H9 (cell line): ENCODE measurements at regions not wholly inside any gene's neighbourhood (a gene's known extent, or its start where the extent isn't known, plus 50 kb on each side); places are given as distances from the start of the nearest gene placed in this dataset.

Source experiments
- DNase-seq: peaks from one replicate; pipeline ENCODE4 v3.0.0-alpha.2; 2017
- H2AFZ ChIP-seq: one replicate; pipeline ENCODE4 v1.6.1; 2013; ENCODE audit warnings: mild to moderate bottlenecking, low read length, control low read depth, moderate library complexity
- H2AK5ac ChIP-seq: 2 replicates; pipeline ENCODE4 v1.6.1; 2013; ENCODE audit warnings: low read length, control low read depth, mixed read lengths; ENCODE audit not compliant: insufficient read length
- H2BK120ac ChIP-seq: one replicate; pipeline ENCODE4 v1.6.1; 2013; ENCODE audit warnings: low read depth, mild to moderate bottlenecking, low read length, control low read depth, inconsistent platforms; ENCODE audit not compliant: poor library complexity, severe bottlenecking
- H2BK12ac ChIP-seq: 2 replicates; pipeline ENCODE4 v1.6.1; 2013; ENCODE audit warnings: low read length, control low read depth, mixed read lengths, low read depth; ENCODE audit not compliant: insufficient read length
- H2BK15ac ChIP-seq: 2 replicates; pipeline ENCODE4 v1.6.1; 2013; ENCODE audit warnings: low read depth, low read length, control low read depth
- H2BK20ac ChIP-seq: one replicate; pipeline ENCODE4 v1.6.1; 2013; ENCODE audit warnings: low read depth, mild to moderate bottlenecking, low read length, control low read depth, inconsistent platforms; ENCODE audit not compliant: poor library complexity, severe bottlenecking
- H2BK5ac ChIP-seq: 2 replicates; pipeline ENCODE4 v1.6.1; 2013; ENCODE audit warnings: low read length, control low read depth, mixed read lengths; ENCODE audit not compliant: insufficient read length
- H3K14ac ChIP-seq: 2 replicates; pipeline ENCODE4 v1.6.1; 2013; ENCODE audit warnings: low read length, control low read depth; ENCODE audit not compliant: insufficient read depth
- H3K18ac ChIP-seq: 2 replicates; pipeline ENCODE4 v1.6.1; 2013; ENCODE audit warnings: low read depth, mild to moderate bottlenecking, mixed read lengths, low read length, control low read depth; ENCODE audit not compliant: insufficient read length
- H3K23ac ChIP-seq: 2 replicates; pipeline ENCODE4 v1.6.1; 2013; ENCODE audit warnings: low read length, control low read depth, mixed read lengths, low read depth; ENCODE audit not compliant: insufficient read length
- H3K23me2 ChIP-seq: 2 replicates; pipeline ENCODE4 v1.6.1; 2013; ENCODE audit warnings: low read depth, mild to moderate bottlenecking, mixed read lengths, low read length, control low read depth; ENCODE audit not compliant: insufficient read length, poor library complexity, severe bottlenecking
- H3K27ac ChIP-seq: 2 replicates; pipeline ENCODE4 v1.5.1; 2013; ENCODE audit warnings: low read length, control low read depth, mixed read lengths, low read depth; ENCODE audit not compliant: insufficient read length
- H3K27me3 ChIP-seq: 2 replicates; pipeline ENCODE4 v1.6.1; 2013; ENCODE audit warnings: low read length, control low read depth, inconsistent platforms; ENCODE audit not compliant: insufficient read depth
- H3K4ac ChIP-seq: 2 replicates; pipeline ENCODE4 v1.6.1; 2013; ENCODE audit warnings: low read depth, mild to moderate bottlenecking, control low read depth, inconsistent platforms, low read length, moderate library complexity
- H3K4me1 ChIP-seq: 2 replicates; pipeline ENCODE4 v1.6.1; 2013; ENCODE audit warnings: low read length, control low read depth, inconsistent platforms; ENCODE audit not compliant: insufficient read depth
- H3K4me2 ChIP-seq: 2 replicates; pipeline ENCODE4 v1.6.1; 2013; ENCODE audit warnings: low read length, control low read depth, mixed read lengths; ENCODE audit not compliant: insufficient read length, insufficient read depth
- H3K56ac ChIP-seq: 2 replicates; pipeline ENCODE4 v1.6.1; 2013; ENCODE audit warnings: low read depth, mild to moderate bottlenecking, mixed read lengths, low read length, control low read depth; ENCODE audit not compliant: insufficient read length
- H3K79me1 ChIP-seq: 2 replicates; pipeline ENCODE4 v1.6.1; 2013; ENCODE audit warnings: low read depth, mild to moderate bottlenecking, moderate library complexity, low read length, control low read depth, inconsistent platforms; ENCODE audit not compliant: insufficient read depth, poor library complexity, severe bottlenecking
- H3K79me2 ChIP-seq: 2 replicates; pipeline ENCODE4 v1.6.1; 2013; ENCODE audit warnings: low read length, control low read depth, inconsistent platforms; ENCODE audit not compliant: insufficient read depth
- H3K9ac ChIP-seq: 2 replicates; pipeline ENCODE4 v1.6.1; 2013; ENCODE audit warnings: low read length, control low read depth, mixed read lengths; ENCODE audit not compliant: insufficient read length; ENCODE audit errors: extremely low read depth
- H3K9me3 ChIP-seq: one replicate; pipeline ENCODE4 v1.6.1; 2013; ENCODE audit warnings: low read depth, low read length, inconsistent platforms; ENCODE audit not compliant: control insufficient read depth
- H3T11ph ChIP-seq: one replicate; pipeline ENCODE4 v1.6.1; 2013; ENCODE audit warnings: mild to moderate bottlenecking, low read length, control low read depth, inconsistent platforms
- H4K20me1 ChIP-seq: one replicate; pipeline ENCODE4 v1.6.1; 2013; ENCODE audit not compliant: control insufficient read depth, insufficient read length, insufficient read depth
- H4K5ac ChIP-seq: 2 replicates; pipeline ENCODE4 v1.6.1; 2013; ENCODE audit warnings: low read depth, mild to moderate bottlenecking, mixed read lengths, low read length, control low read depth; ENCODE audit not compliant: insufficient read length
- H4K8ac ChIP-seq: replicated peaks from 2 replicates; pipeline ENCODE4 v1.6.1; 2013; ENCODE audit warnings: low read length, control low read depth, mixed read lengths, low read depth; ENCODE audit not compliant: insufficient read length
- H4K91ac ChIP-seq: 2 replicates; pipeline ENCODE4 v1.6.1; 2013; ENCODE audit warnings: low read depth, mild to moderate bottlenecking, moderate library complexity, mixed read lengths, low read length, control low read depth; ENCODE audit not compliant: insufficient read length
- H3K27ac Mint-ChIP-seq, 3 experiments: 2 replicates in 2 of 3; 3 replicates in 1 of 3; pipeline ENCODE4 v1.8.0; 2020 to 2021; ENCODE audit warnings: mixed read lengths in 3 of 3, mild to moderate bottlenecking in 1 of 3, moderate library complexity in 1 of 3
- H3K27me3 Mint-ChIP-seq: 2 replicates; pipeline ENCODE4 v1.8.0; 2021; ENCODE audit warnings: low read depth, mild to moderate bottlenecking, moderate library complexity, mixed read lengths
- H3K36me3 Mint-ChIP-seq, 3 experiments: 2 replicates in 2 of 3; 3 replicates in 1 of 3; pipeline ENCODE4 v1.8.0; 2020 to 2021; ENCODE audit warnings: low read depth in 3 of 3, mixed read lengths in 3 of 3; ENCODE audit not compliant: insufficient read depth in 1 of 3
- H3K4me1 Mint-ChIP-seq, 2 experiments: 2 replicates each; pipeline ENCODE4 v1.8.0; 2020; ENCODE audit warnings: mixed read lengths in 2 of 2
- H3K4me3 Mint-ChIP-seq, 2 experiments: 2 replicates in 1 of 2; 3 replicates in 1 of 2; pipeline ENCODE4 v1.8.0; 2020 to 2021; ENCODE audit warnings: mild to moderate bottlenecking in 2 of 2, mixed read lengths in 2 of 2, moderate library complexity in 1 of 2
- H3K9me3 Mint-ChIP-seq, 2 experiments: 2 replicates in 1 of 2; 3 replicates in 1 of 2; pipeline ENCODE4 v1.8.0; 2020; ENCODE audit warnings: mild to moderate bottlenecking in 2 of 2, mixed read lengths in 2 of 2, moderate library complexity in 1 of 2
- CTCF ChIP-seq: fragments of 200-600 bp; sonication (generic); conservative IDR thresholded peaks from 3 replicates; pipeline ENCODE4 v1.8.0; 2021; ENCODE audit warnings: antibody characterized with exemption, mild to moderate bottlenecking
- WGBS: extraction: QIAGEN DNeasy Blood & Tissue Kit; methylation state at CpG from one replicate; pipeline ENCODE4 v1.1.7; 2013; ENCODE audit warnings: missing lambda C conversion rate, low lambda C conversion rate, mixed read lengths; ENCODE audit not compliant: insufficient read length; ENCODE audit errors: extremely low coverage; 5-methylcytosine and 5-hydroxymethylcytosine counted together

GRCh38 chr1:244356376-244356775 is 95.3 kb downstream of the ADSS2 start:
- no peaks in the 10 kb centered on the region for H3K23me2 ChIP-seq
- TF ChIP-seq CTCF = no peak

More at GRCh38 chr1:244356376-244356775, 95.3 kb downstream of the ADSS2 start:
- Histone ChIP-seq H2BK20ac (no peak overlapping the region), H2AFZ (no peak overlapping the region), H2AK5ac (no peak overlapping the region), H4K20me1 (no peaks in the 10 kb centered on the region), H2BK12ac (no peak overlapping the region), H4K91ac (no peak overlapping the region), H3K27me3 (no peaks in the 10 kb centered on the region), H2BK120ac (no peak overlapping the region), H3K4me2 (no peak overlapping the region), H3K79me1 (no peaks in the 10 kb centered on the region), H4K5ac (no peak overlapping the region), H3K9ac (no peak overlapping the region), H3K4me1 (peaks cover 5% of the 10 kb centered on the region; the same call in 1 of the 2 replicates), H3K18ac (no peak overlapping the region), H2BK15ac (no peak overlapping the region), H3T11ph (no peak overlapping the region), H3K14ac (no peak overlapping the region), H4K8ac (no peak overlapping the region), H3K23ac (no peak overlapping the region), H3K27ac (no peak overlapping the region), H2BK5ac (no peak overlapping the region), H3K9me3 (no peaks in the 10 kb centered on the region), H3K4ac (no peak overlapping the region), H3K79me2 (no peaks in the 10 kb centered on the region), H3K56ac (no peak overlapping the region)
- Mint-ChIP-seq H3K4me3 (no peak overlapping the region), H3K27me3 (no peaks in the 10 kb centered on the region), H3K9me3 (peaks cover 2 to 10% of the 10 kb centered on the region in 2 experiments; a peak in 3 of 5 replicates), H3K27ac (no peak overlapping the region), H3K4me1 (peaks cover 41 to 48% of the 10 kb centered on the region in 2 experiments), H3K36me3 (peaks cover 0 to 12% (median 4%) of the 10 kb centered on the region in 3 experiments; a peak in 4 of 7 replicates)
- no CpG with 5 or more reads among the region's 1 CpG for WGBS
- no peak for DNase-seq
